ENCODE measurements at regions not wholly inside any gene's neighbourhood (a gene's known extent, or its start where the extent isn't known, plus 50 kb on each side); places are given as distances from the start of the nearest gene placed in this dataset.
"Not testable (repeated sequence)": the region's sequence is repeated elsewhere in the genome, so short reads cannot be mapped to it uniquely, and the experiment has no call there.

- Histone ChIP-seq H3K4me3 (replicated peaks; ENCODE audit: insufficient read depth, low read length) (no peak overlapping the region), H3K27me3 (ENCODE audit: insufficient read depth, poor library complexity, severe bottlenecking) (no peaks in the 10 kb centered on the region), H3K27ac (replicated peaks) (no peak overlapping the region)
- no peak for DNase-seq (ENCODE audit: low read depth in 1 of 2, low spot score in 1 of 2)
- TF ChIP-seq REST (IDR thresholded peaks at IDR 0.05; ENCODE audit: insufficient replicate concordance, low read depth) = no peak
- TF ChIP-seq, protein P1, sequence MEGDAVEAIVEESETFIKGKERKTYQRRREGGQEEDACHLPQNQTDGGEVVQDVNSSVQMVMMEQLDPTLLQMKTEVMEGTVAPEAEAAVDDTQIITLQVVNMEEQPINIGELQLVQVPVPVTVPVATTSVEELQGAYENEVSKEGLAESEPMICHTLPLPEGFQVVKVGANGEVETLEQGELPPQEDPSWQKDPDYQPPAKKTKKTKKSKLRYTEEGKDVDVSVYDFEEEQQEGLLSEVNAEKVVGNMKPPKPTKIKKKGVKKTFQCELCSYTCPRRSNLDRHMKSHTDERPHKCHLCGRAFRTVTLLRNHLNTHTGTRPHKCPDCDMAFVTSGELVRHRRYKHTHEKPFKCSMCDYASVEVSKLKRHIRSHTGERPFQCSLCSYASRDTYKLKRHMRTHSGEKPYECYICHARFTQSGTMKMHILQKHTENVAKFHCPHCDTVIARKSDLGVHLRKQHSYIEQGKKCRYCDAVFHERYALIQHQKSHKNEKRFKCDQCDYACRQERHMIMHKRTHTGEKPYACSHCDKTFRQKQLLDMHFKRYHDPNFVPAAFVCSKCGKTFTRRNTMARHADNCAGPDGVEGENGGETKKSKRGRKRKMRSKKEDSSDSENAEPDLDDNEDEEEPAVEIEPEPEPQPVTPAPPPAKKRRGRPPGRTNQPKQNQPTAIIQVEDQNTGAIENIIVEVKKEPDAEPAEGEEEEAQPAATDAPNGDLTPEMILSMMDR (IDR thresholded peaks at IDR 0.05; ENCODE audit: insufficient read depth, low read length) = no peak
- no peak for TF ChIP-seq GABPA (IDR thresholded peaks at IDR 0.05; ENCODE audit: low read depth)
- TF ChIP-seq SPI1 (IDR thresholded peaks at IDR 0.05; ENCODE audit: borderline replicate concordance, low read depth) = no peak
- no peak for TF ChIP-seq POLR2AphosphoS5 (IDR thresholded peaks at IDR 0.05; ENCODE audit: low read depth)
Measured at GRCh38 chr10:121675344-121675743, 77.1 kb upstream of the FGFR2 start.

- TF ChIP-seq GABPA (IDR thresholded peaks at IDR 0.05; ENCODE audit: low read depth) (no peak), POLR2AphosphoS5 (IDR thresholded peaks at IDR 0.05; ENCODE audit: low read depth) (no peak), SPI1 (IDR thresholded peaks at IDR 0.05; ENCODE audit: borderline replicate concordance, low read depth) (no peak), REST (IDR thresholded peaks at IDR 0.05; ENCODE audit: insufficient replicate concordance, low read depth) (no peak)
- TF ChIP-seq, protein P1 (IDR thresholded peaks at IDR 0.05; ENCODE audit: insufficient read depth, low read length) = no peak
- no peak for DNase-seq (ENCODE audit: low read depth in 1 of 2, low spot score in 1 of 2)
- Histone ChIP-seq H3K27me3 (ENCODE audit: insufficient read depth, poor library complexity, severe bottlenecking) (no peaks in the 10 kb centered on the region), H3K4me3 (replicated peaks; ENCODE audit: insufficient read depth, low read length) (no peak overlapping the region), H3K27ac (replicated peaks) (no peak overlapping the region)
Measured at GRCh38 chr10:121674885-121675284, 76.6 kb upstream of the FGFR2 start.

GRCh38 chr10:121672733-121673132 is 74.5 kb upstream of the FGFR2 start:
- Histone ChIP-seq H3K4me3 (replicated peaks; ENCODE audit: insufficient read depth, low read length) (no peak overlapping the region), H3K27ac (replicated peaks) (no peak overlapping the region), H3K27me3 (ENCODE audit: insufficient read depth, poor library complexity, severe bottlenecking) (peaks cover 5% of the 10 kb centered on the region)
- no peak for TF ChIP-seq POLR2AphosphoS5 (IDR thresholded peaks at IDR 0.05; ENCODE audit: low read depth)
- no peak for TF ChIP-seq SPI1 (IDR thresholded peaks at IDR 0.05; ENCODE audit: borderline replicate concordance, low read depth)
- no peak for TF ChIP-seq GABPA (IDR thresholded peaks at IDR 0.05; ENCODE audit: low read depth)
- TF ChIP-seq REST (IDR thresholded peaks at IDR 0.05; ENCODE audit: insufficient replicate concordance, low read depth) = no peak
- TF ChIP-seq, protein P1 (IDR thresholded peaks at IDR 0.05; ENCODE audit: insufficient read depth, low read length) = no peak
- DNase-seq (ENCODE audit: low read depth in 1 of 2, low spot score in 1 of 2) = no peak

DNA sequence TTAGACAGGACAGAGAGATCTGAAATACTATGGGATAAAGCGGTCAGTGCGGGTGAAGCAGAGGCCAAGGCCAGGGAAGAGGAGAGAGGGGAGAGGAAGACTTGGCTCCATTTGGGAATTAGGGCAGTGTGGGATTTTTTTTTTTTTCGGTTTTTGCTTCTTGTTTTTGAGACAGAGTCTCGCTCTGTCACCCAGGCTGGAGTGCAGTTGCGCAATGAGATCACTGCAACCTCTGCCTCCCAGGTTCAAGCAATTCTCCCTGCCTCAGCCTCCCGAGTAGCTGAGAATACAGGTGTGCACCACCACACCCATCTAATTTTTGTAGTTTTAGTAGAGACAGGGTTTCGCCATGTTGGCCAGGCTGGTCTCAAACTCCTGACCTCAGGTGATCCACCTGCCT is 71.6 kb upstream of the FGFR2 start:
- not testable (repeated sequence) for H3K27ac ChIP-seq (replicated peaks); DNase-seq (ENCODE audit: low read depth in 1 of 2, low spot score in 1 of 2); H3K27me3 ChIP-seq (ENCODE audit: insufficient read depth, poor library complexity, severe bottlenecking); H3K4me3 ChIP-seq (replicated peaks; ENCODE audit: insufficient read depth, low read length)

Measured in HL-60 (cell line).